ENCODE measurements at regions not wholly inside any gene's neighbourhood (a gene's known extent, or its start where the extent isn't known, plus 50 kb on each side); places are given as distances from the start of the nearest gene placed in this dataset.

- no peak overlapping the region for H3K27ac ChIP-seq (ENCODE audit: insufficient read depth, low read length)
Measured at GRCh38 chr12:115251727-115252126, 567.8 kb upstream of the TBX3 start.

GRCh38 chr12:115249671-115250278 lies 565.8 kb upstream of the TBX3 start:
- no peak overlapping the region for H3K9ac ChIP-seq (ENCODE audit: insufficient read depth, low read length)
- H3K4me3 ChIP-seq (replicated peaks in 1 of 4; ENCODE audit: control extremely low read depth in 1 of 4, insufficient read depth in 1 of 4, low read depth in 3 of 4, low read length in 4 of 4), result no peak overlapping the region
- H3K27ac ChIP-seq (ENCODE audit: insufficient read depth, low read length), result no peak overlapping the region
- no peaks in the 10 kb centered on the region for H3K79me2 ChIP-seq (ENCODE audit: control insufficient read depth, insufficient read depth, low read length)
- TF ChIP-seq EZH2 (IDR thresholded peaks at IDR 0.05; ENCODE audit: low read length, missing control alignments), result no peak
- no peak for TF ChIP-seq CTCF (conservative IDR thresholded peaks at IDR 0.05 in 1 of 2, IDR thresholded peaks at IDR 0.05 in 1 of 2; ENCODE audit: low read depth in 1 of 2, low read length in 2 of 2)
- H3K4me2 ChIP-seq (ENCODE audit: extremely low read depth, insufficient read depth, low read length), result no peak overlapping the region
- no peak for DNase-seq (ENCODE audit: low read depth in 2 of 2)
- H3K27me3 ChIP-seq (ENCODE audit: control insufficient read depth, insufficient read depth, low read length), result no peaks in the 10 kb centered on the region
- no peak overlapping the region for H2AFZ ChIP-seq (ENCODE audit: low read length)
- no peaks in the 10 kb centered on the region for H3K9me3 ChIP-seq (ENCODE audit: control insufficient read depth, insufficient read depth, low read depth, low read length)
- no peaks in the 10 kb centered on the region for H3K4me1 ChIP-seq (ENCODE audit: control insufficient read depth, extremely low read depth, insufficient read depth, low read length)
- no peaks in the 10 kb centered on the region for H4K20me1 ChIP-seq (ENCODE audit: control insufficient read depth, extremely low read depth, insufficient read depth, low read length)
- no peaks in the 10 kb centered on the region for H3K36me3 ChIP-seq (ENCODE audit: control insufficient read depth, insufficient read depth, low read length)

More at GRCh38 chr12:115251727-115252126, 567.8 kb upstream of the TBX3 start:
- H3K4me1 ChIP-seq (ENCODE audit: control insufficient read depth, extremely low read depth, insufficient read depth, low read length), result no peaks in the 10 kb centered on the region
- H3K4me3 ChIP-seq (replicated peaks in 1 of 4; ENCODE audit: control extremely low read depth in 1 of 4, insufficient read depth in 1 of 4, low read depth in 3 of 4, low read length in 4 of 4), result no peak overlapping the region
- H3K27me3 ChIP-seq (ENCODE audit: control insufficient read depth, insufficient read depth, low read length), result no peaks in the 10 kb centered on the region
- no peaks in the 10 kb centered on the region for H4K20me1 ChIP-seq (ENCODE audit: control insufficient read depth, extremely low read depth, insufficient read depth, low read length)
- H3K36me3 ChIP-seq (ENCODE audit: control insufficient read depth, insufficient read depth, low read length), result no peaks in the 10 kb centered on the region
- TF ChIP-seq CTCF (conservative IDR thresholded peaks at IDR 0.05 in 1 of 2, IDR thresholded peaks at IDR 0.05 in 1 of 2; ENCODE audit: low read depth in 1 of 2, low read length in 2 of 2) (no peak), EZH2 (IDR thresholded peaks at IDR 0.05; ENCODE audit: low read length, missing control alignments) (no peak)
- no peak overlapping the region for H3K9ac ChIP-seq (ENCODE audit: insufficient read depth, low read length)
- no peaks in the 10 kb centered on the region for H3K9me3 ChIP-seq (ENCODE audit: control insufficient read depth, insufficient read depth, low read depth, low read length)
- no peak overlapping the region for H3K4me2 ChIP-seq (ENCODE audit: extremely low read depth, insufficient read depth, low read length)
- no peaks in the 10 kb centered on the region for H3K79me2 ChIP-seq (ENCODE audit: control insufficient read depth, insufficient read depth, low read length)
- H2AFZ ChIP-seq (ENCODE audit: low read length), result no peak overlapping the region
- peak in 1 of 2 donors; percentile 44 for DNase-seq (ENCODE audit: low read depth in 2 of 2)

GRCh38 chr12:115245020-115245419 lies 561.0 kb upstream of the TBX3 start:
- no peaks in the 10 kb centered on the region for H3K4me1 ChIP-seq (ENCODE audit: control insufficient read depth, extremely low read depth, insufficient read depth, low read length)
- H3K4me2 ChIP-seq (ENCODE audit: extremely low read depth, insufficient read depth, low read length), result no peak overlapping the region
- no peak overlapping the region for H3K27ac ChIP-seq (ENCODE audit: insufficient read depth, low read length)
- H3K9me3 ChIP-seq (ENCODE audit: control insufficient read depth, insufficient read depth, low read depth, low read length), result no peaks in the 10 kb centered on the region
- TF ChIP-seq CTCF (conservative IDR thresholded peaks at IDR 0.05 in 1 of 2, IDR thresholded peaks at IDR 0.05 in 1 of 2; ENCODE audit: low read depth in 1 of 2, low read length in 2 of 2) (no peak), EZH2 (IDR thresholded peaks at IDR 0.05; ENCODE audit: low read length, missing control alignments) (no peak)
- H3K36me3 ChIP-seq (ENCODE audit: control insufficient read depth, insufficient read depth, low read length), result no peaks in the 10 kb centered on the region
- no peak overlapping the region for H3K4me3 ChIP-seq (replicated peaks in 1 of 4; ENCODE audit: control extremely low read depth in 1 of 4, insufficient read depth in 1 of 4, low read depth in 3 of 4, low read length in 4 of 4)
- H3K27me3 ChIP-seq (ENCODE audit: control insufficient read depth, insufficient read depth, low read length), result no peaks in the 10 kb centered on the region
- H4K20me1 ChIP-seq (ENCODE audit: control insufficient read depth, extremely low read depth, insufficient read depth, low read length), result no peaks in the 10 kb centered on the region
- no peak overlapping the region for H3K9ac ChIP-seq (ENCODE audit: insufficient read depth, low read length)
- H3K79me2 ChIP-seq (ENCODE audit: control insufficient read depth, insufficient read depth, low read length), result no peaks in the 10 kb centered on the region
- H2AFZ ChIP-seq (ENCODE audit: low read length), result no peak overlapping the region
- no peak for DNase-seq (ENCODE audit: low read depth in 2 of 2)

Data from fibroblast of lung (primary cell).